Loucy (cell line): ENCODE measurements at regions not wholly inside any gene's neighbourhood (a gene's known extent, or its start where the extent isn't known, plus 50 kb on each side); places are given as distances from the start of the nearest gene placed in this dataset.

Source experiments
- CTCF ChIP-seq: fragments of 200-600 bp; sonication (generic); conservative IDR thresholded peaks from 2 replicates; pipeline ENCODE4 v1.5.1; 2014; ENCODE audit warnings: mild to moderate bottlenecking, antibody characterized with exemption, low read length
- EZH2phosphoT487 ChIP-seq: fragments of 200-600 bp; IDR thresholded peaks from 2 replicates; pipeline ENCODE4 v1.6.1; 2018; ENCODE audit warnings: antibody characterized with exemption, mild to moderate bottlenecking, moderate library complexity, borderline replicate concordance

DNA sequence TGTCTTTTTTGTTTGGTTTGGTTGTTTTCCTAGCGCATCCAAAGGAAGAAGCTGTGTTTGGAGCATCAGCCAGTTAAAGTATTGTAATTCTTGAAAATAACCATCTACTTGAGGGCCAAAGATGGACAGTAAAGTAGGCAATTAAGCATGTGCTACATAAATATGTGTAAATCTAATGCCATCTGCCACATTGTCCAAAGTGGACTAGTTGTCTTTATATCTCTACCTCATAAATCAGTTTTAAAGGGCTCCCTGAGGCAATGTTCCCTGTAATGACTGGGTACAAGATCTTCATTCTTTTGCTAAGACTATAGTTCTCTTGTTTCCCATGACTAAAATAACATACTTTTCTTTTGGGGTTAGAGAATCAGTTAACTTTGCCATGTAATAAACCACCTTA lies 460.0 kb upstream of the RARB start:
- no peak for TF ChIP-seq EZH2phosphoT487
- TF ChIP-seq CTCF = no peak
